Bronchial epithelial cell (primary cell): ENCODE measurements at regions not wholly inside any gene's neighbourhood (a gene's known extent, or its start where the extent isn't known, plus 50 kb on each side); places are given as distances from the start of the nearest gene placed in this dataset.

Source experiments
- DNase-seq: peaks from one replicate; pipeline ENCODE4 v3.0.0-alpha.2; 2010; ENCODE audit warnings: low read depth
- FAIRE-seq: peaks from 2 replicates; lab custom pipeline; 2011; peaks lifted over from hg19 to GRCh38; lab: Jason Lieb, UNC
- H3K27me3 ChIP-seq: 2 replicates; pipeline ENCODE4 v1.5.1; 2011; ENCODE audit warnings: low read length; ENCODE audit not compliant: control insufficient read depth, insufficient read depth
- H3K36me3 ChIP-seq: 2 replicates; pipeline ENCODE4 v1.5.1; 2011; ENCODE audit warnings: low read length; ENCODE audit not compliant: control insufficient read depth, insufficient read depth
- H3K4me3 ChIP-seq: 2 replicates; pipeline ENCODE4 v1.5.1; 2011; ENCODE audit warnings: mild to moderate bottlenecking, low read depth, low read length, control low read depth
- TF ChIP-seq, protein P1 (sequence below): IDR thresholded peaks from 2 replicates; pipeline ENCODE4 v1.5.1; 2011; ENCODE audit warnings: mild to moderate bottlenecking, moderate library complexity, low read length, control low read depth, inconsistent platforms; ENCODE audit not compliant: insufficient read depth, severe bottlenecking

DNA sequence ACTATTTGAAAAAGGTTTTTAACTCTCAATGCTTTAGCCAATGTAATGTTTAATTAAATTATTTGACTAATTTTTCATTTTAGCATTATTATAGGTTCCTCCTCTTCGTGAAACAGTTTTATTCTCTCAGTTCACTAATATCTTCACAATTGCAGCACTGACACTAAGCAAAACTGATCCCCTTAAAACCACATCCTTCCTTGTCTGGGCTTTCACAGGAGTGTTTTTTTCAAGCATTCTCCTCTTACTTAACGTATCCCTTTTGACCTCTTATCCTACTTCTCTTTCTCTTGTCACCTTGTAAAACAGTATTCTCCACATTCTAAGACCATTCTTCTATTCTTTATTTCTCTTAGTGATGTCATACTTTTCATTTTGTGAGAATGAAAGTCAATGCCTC, 112.8 kb downstream of the DSC3 start:
- Histone ChIP-seq H3K27me3 (no peaks in the 10 kb centered on the region), H3K36me3 (no peaks in the 10 kb centered on the region), H3K4me3 (no peak overlapping the region)
- DNase-seq (no peak), FAIRE-seq (no peak)
- TF ChIP-seq, protein P1, sequence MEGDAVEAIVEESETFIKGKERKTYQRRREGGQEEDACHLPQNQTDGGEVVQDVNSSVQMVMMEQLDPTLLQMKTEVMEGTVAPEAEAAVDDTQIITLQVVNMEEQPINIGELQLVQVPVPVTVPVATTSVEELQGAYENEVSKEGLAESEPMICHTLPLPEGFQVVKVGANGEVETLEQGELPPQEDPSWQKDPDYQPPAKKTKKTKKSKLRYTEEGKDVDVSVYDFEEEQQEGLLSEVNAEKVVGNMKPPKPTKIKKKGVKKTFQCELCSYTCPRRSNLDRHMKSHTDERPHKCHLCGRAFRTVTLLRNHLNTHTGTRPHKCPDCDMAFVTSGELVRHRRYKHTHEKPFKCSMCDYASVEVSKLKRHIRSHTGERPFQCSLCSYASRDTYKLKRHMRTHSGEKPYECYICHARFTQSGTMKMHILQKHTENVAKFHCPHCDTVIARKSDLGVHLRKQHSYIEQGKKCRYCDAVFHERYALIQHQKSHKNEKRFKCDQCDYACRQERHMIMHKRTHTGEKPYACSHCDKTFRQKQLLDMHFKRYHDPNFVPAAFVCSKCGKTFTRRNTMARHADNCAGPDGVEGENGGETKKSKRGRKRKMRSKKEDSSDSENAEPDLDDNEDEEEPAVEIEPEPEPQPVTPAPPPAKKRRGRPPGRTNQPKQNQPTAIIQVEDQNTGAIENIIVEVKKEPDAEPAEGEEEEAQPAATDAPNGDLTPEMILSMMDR: no peak

DNA sequence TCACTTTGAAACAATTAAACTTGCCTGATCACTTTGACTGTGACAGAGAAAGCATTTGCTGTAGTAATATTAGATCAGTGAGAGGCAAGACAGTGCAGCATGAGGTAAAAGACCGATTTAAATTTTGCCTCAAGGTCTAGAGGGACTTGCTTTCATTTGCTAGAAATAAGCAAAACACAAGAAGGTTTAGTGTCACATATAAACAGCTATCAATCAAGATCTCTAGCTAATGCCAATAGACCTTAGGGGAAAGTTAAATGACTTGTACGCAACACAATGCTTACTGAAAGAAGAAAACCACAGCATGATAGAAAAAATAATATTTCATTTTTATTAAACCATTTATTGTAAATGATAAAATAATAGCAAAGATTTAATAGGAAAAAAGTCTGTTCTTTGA, 113.5 kb downstream of the DSC3 start:
- Histone ChIP-seq H3K4me3 (no peak overlapping the region), H3K27me3 (no peaks in the 10 kb centered on the region), H3K36me3 (no peaks in the 10 kb centered on the region)
- no peak for DNase-seq
- TF ChIP-seq, protein P1: no peak
- FAIRE-seq: no peak

DNA sequence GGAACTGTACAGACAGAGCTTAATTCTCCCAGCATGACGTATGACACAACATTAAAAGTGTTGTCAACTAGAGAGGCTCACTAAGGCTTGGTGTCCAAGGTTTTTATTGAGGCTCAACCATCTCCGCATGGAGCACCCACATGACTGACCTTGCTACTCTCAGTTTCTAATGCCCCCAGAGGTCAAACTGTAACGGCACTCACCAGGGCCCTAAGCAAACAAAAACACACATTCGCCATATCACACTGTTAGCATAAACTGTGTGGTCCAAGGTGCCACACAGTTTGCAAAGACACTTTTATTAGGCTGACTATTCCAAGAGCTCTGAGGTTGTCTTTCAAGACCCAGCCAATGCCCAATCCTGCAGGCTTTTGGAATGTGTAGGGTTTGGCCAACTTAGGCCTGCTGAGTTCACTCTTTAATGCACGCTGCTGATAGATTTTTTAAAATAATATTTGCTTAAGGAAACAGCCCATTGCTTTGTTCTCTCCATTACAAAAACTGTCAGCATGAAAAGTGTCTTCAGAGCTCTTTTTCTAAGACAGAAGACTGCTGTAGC, 114.9 kb downstream of the DSC3 start:
- H3K27me3 ChIP-seq: no peaks in the 10 kb centered on the region
- no peak for FAIRE-seq
- no peak for DNase-seq
- no peak overlapping the region for H3K4me3 ChIP-seq
- TF ChIP-seq, protein P1: no peak
- H3K36me3 ChIP-seq: no peaks in the 10 kb centered on the region

DNA sequence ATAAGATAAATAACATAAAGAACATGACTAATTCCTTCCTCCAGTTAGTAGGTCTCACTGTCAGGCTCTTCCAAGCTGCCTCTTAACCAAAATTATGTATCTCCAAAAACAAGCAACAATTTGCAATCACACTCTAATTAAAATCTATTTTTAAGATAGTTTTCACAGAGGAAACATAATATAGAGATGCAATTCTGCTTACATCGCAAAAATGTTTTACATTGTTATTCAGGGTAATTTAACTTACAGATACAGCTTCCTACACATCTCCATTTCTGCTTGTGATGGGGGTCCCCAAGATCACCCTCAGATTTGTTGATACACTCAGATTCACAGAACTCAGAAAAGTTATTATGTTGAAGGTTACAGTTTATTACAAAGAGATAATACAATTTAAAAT, 115.5 kb downstream of the DSC3 start:
- H3K4me3 ChIP-seq: no peak overlapping the region
- H3K27me3 ChIP-seq: no peaks in the 10 kb centered on the region
- no peaks in the 10 kb centered on the region for H3K36me3 ChIP-seq
- FAIRE-seq: no peak
- TF ChIP-seq, protein P1: no peak
- no peak for DNase-seq

DNA sequence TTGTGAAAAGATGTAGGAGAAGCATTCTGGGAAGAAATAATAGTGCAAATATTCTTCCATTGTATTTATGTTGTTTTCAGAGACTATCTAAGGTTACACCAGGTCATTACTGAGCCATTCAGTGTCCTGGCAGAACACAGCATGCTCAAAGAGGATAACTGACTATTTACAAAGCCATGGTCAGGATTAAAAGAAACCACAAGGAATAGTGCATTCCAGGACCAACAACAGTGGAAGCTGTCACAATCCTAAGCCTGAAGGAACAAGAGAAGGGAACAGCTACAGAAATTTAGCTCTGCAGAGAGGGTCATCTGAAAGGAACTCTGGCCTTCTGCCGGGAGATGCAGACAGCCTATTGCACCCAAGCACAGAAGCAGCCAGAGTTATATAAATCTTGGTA, 116.7 kb downstream of the DSC3 start:
- H3K4me3 ChIP-seq: no peak overlapping the region
- FAIRE-seq: no peak
- TF ChIP-seq, protein P1: no peak
- no peaks in the 10 kb centered on the region for H3K27me3 ChIP-seq
- DNase-seq: no peak
- no peaks in the 10 kb centered on the region for H3K36me3 ChIP-seq

DNA sequence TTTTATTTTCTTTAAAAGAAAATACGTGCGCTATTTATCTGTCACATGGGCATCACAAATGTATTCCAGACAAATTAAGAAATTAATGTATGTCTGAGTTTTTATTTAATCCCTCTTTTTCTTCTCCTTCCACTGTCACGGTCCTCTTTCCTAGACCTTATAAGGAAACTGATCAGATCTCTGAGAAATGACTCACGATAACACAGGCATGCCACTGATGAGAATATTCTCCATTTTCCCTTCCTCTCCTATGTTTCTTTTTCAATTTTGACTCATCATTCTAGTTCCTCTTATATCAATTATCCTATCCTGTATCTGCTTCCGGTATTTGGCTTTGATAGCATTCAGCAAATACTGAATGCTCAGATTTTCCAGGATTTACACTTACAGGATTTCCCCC, 121.8 kb downstream of the DSC3 start:
- DNase-seq (no peak), FAIRE-seq (no peak)
- Histone ChIP-seq H3K36me3 (no peaks in the 10 kb centered on the region), H3K27me3 (no peaks in the 10 kb centered on the region), H3K4me3 (no peak overlapping the region)
- TF ChIP-seq, protein P1: no peak
